MM.1S (cell line): ENCODE measurements at regions not wholly inside any gene's neighbourhood (a gene's known extent, or its start where the extent isn't known, plus 50 kb on each side); places are given as distances from the start of the nearest gene placed in this dataset.

Experiments used
- DNase-seq: peaks from one replicate; pipeline ENCODE4 v3.0.0-alpha.2; 2015
- H2AFZ ChIP-seq: fragments of 300-600 bp; sonication (generic); 2 replicates; pipeline ENCODE4 v1.6.0; 2016; ENCODE audit warnings: antibody characterized with exemption, low read length
- H3F3A ChIP-seq: fragments of 300-600 bp; sonication (generic); 2 replicates; pipeline ENCODE4 v1.6.1; 2016; ENCODE audit warnings: mild to moderate bottlenecking, antibody characterized with exemption, low read length, moderate library complexity, mixed read lengths; ENCODE audit not compliant: insufficient read depth
- H3K27ac ChIP-seq: fragments of 300-600 bp; sonication (generic); 2 replicates; pipeline ENCODE4 v1.5.1; 2016; ENCODE audit warnings: mild to moderate bottlenecking, low read length
- H3K27me3 ChIP-seq: fragments of 300-600 bp; sonication (generic); replicated peaks from 2 replicates; pipeline ENCODE4 v1.6.0; 2016; ENCODE audit warnings: low read length; ENCODE audit not compliant: insufficient read depth
- H3K36me3 ChIP-seq: fragments of 300-600 bp; sonication (generic); replicated peaks from 2 replicates; pipeline ENCODE4 v1.6.1; 2016; ENCODE audit warnings: mild to moderate bottlenecking, low read length, mixed read lengths; ENCODE audit not compliant: insufficient read depth
- H3K4me1 ChIP-seq: fragments of 300-600 bp; sonication (generic); 2 replicates; pipeline ENCODE4 v1.6.1; 2016; ENCODE audit warnings: low read length, mixed read lengths
- H3K4me2 ChIP-seq: fragments of 300-600 bp; sonication (generic); 2 replicates; pipeline ENCODE4 v1.6.0; 2016; ENCODE audit warnings: low read depth, low read length
- H3K4me3 ChIP-seq: fragments of 300-600 bp; sonication (generic); 2 replicates; pipeline ENCODE4 v1.5.1; 2016; ENCODE audit warnings: low read length, mixed read lengths
- H3K79me2 ChIP-seq: fragments of 300-600 bp; sonication (generic); 2 replicates; pipeline ENCODE4 v1.6.1; 2016; ENCODE audit warnings: mixed run types, low read length, mixed read lengths
- H3K9ac ChIP-seq: fragments of 300-600 bp; sonication (generic); 2 replicates; pipeline ENCODE4 v1.6.1; 2016; ENCODE audit warnings: low read length, mixed read lengths
- H3K9me2 ChIP-seq: fragments of 300-600 bp; sonication (generic); replicated peaks from 2 replicates; pipeline ENCODE4 v1.6.1; 2016; ENCODE audit warnings: mild to moderate bottlenecking, low read length, mixed read lengths; ENCODE audit not compliant: insufficient read depth
- H3K9me3 ChIP-seq: fragments of 300-600 bp; sonication (generic); replicated peaks from 2 replicates; pipeline ENCODE4 v1.6.1; 2016; ENCODE audit warnings: mild to moderate bottlenecking, low read length, mixed read lengths; ENCODE audit not compliant: insufficient read depth
- H4K20me1 ChIP-seq: fragments of 300-600 bp; sonication (generic); 2 replicates; pipeline ENCODE4 v1.6.1; 2016; ENCODE audit warnings: mild to moderate bottlenecking, low read length, moderate library complexity, mixed read lengths; ENCODE audit not compliant: insufficient read depth
- CTCF ChIP-seq: fragments of 300-600 bp; sonication (generic); IDR thresholded peaks from 2 replicates; pipeline ENCODE4 v1.5.1; 2016; ENCODE audit warnings: antibody characterized with exemption, low read length, mixed read lengths
- EZH2 ChIP-seq: fragments of 300-600 bp; sonication (generic); optimal IDR thresholded peaks from 2 replicates; pipeline ENCODE3; 2017; ENCODE audit warnings: low read depth, mild to moderate bottlenecking, antibody characterized with exemption, low read length, mixed read lengths
- EZH2phosphoT487 ChIP-seq: fragments of 300-600 bp; sonication (generic); IDR thresholded peaks from 2 replicates; pipeline ENCODE4 v1.6.1; 2018; ENCODE audit warnings: antibody characterized with exemption, low read length

- Histone ChIP-seq H3K27ac (no peak overlapping the region), H3F3A (no peaks in the 10 kb centered on the region), H4K20me1 (no peaks in the 10 kb centered on the region; the same call in 1 of the 2 replicates), H2AFZ (no peak overlapping the region), H3K4me3 (no peak overlapping the region), H3K4me1 (no peaks in the 10 kb centered on the region), H3K36me3 (no peaks in the 10 kb centered on the region), H3K4me2 (no peak overlapping the region), H3K79me2 (no peaks in the 10 kb centered on the region), H3K9me2 (no peaks in the 10 kb centered on the region), H3K9me3 (no peaks in the 10 kb centered on the region), H3K9ac (no peak overlapping the region), H3K27me3 (no peaks in the 10 kb centered on the region)
- no peak for DNase-seq
- TF ChIP-seq CTCF (no peak), EZH2phosphoT487 (no peak), EZH2 (no peak)
These were observed 504.6 kb upstream of the B3GAT1 start for GRCh38 chr11:134916421-134917213.

GRCh38 chr11:134915881-134916280 lies 503.8 kb upstream of the B3GAT1 start:
- H3K9me2 ChIP-seq = no peaks in the 10 kb centered on the region
- H3K79me2 ChIP-seq = no peaks in the 10 kb centered on the region
- H3K27ac ChIP-seq = no peak overlapping the region
- no peak overlapping the region for H2AFZ ChIP-seq
- H3K4me1 ChIP-seq = no peaks in the 10 kb centered on the region
- H4K20me1 ChIP-seq = no peaks in the 10 kb centered on the region; the same call in 1 of the 2 replicates
- H3K9me3 ChIP-seq = no peaks in the 10 kb centered on the region
- no peaks in the 10 kb centered on the region for H3K36me3 ChIP-seq
- H3F3A ChIP-seq = no peaks in the 10 kb centered on the region
- H3K27me3 ChIP-seq = no peaks in the 10 kb centered on the region
- no peak overlapping the region for H3K4me2 ChIP-seq
- DNase-seq = no peak
- no peak for TF ChIP-seq CTCF
- no peak for TF ChIP-seq EZH2
- TF ChIP-seq EZH2phosphoT487 = no peak
- no peak overlapping the region for H3K9ac ChIP-seq
- H3K4me3 ChIP-seq = no peak overlapping the region

- Histone ChIP-seq H3K9me2 (no peaks in the 10 kb centered on the region), H3F3A (no peaks in the 10 kb centered on the region), H3K79me2 (no peaks in the 10 kb centered on the region), H3K9me3 (no peaks in the 10 kb centered on the region), H3K4me2 (no peak overlapping the region), H3K4me3 (no peak overlapping the region), H3K27me3 (no peaks in the 10 kb centered on the region), H4K20me1 (no peaks in the 10 kb centered on the region; the same call in 1 of the 2 replicates), H3K4me1 (no peaks in the 10 kb centered on the region), H3K9ac (no peak overlapping the region), H3K36me3 (no peaks in the 10 kb centered on the region), H2AFZ (no peak overlapping the region), H3K27ac (no peak overlapping the region)
- TF ChIP-seq CTCF (no peak), EZH2phosphoT487 (no peak)
- DNase-seq = no peak
These were observed 503.2 kb upstream of the B3GAT1 start for GRCh38 chr11:134915212-134915611.
